Colonic mucosa (tissue), 4 donors: ENCODE measurements at regions not wholly inside any gene's neighbourhood (a gene's known extent, or its start where the extent isn't known, plus 50 kb on each side); places are given as distances from the start of the nearest gene placed in this dataset.

Experiments used
- DNase-seq: peaks from one replicate; pipeline ENCODE4 v3.0.0-alpha.2; 2020
- H3K27ac ChIP-seq: fragments of 200-600 bp; one replicate; pipeline ENCODE4 v1.8.0; 2021
- H3K27me3 ChIP-seq: fragments of 200-600 bp; one replicate; pipeline ENCODE4 v1.8.0; 2021
- H3K36me3 ChIP-seq: fragments of 200-600 bp; one replicate; pipeline ENCODE4 v1.8.0; 2021
- H3K4me1 ChIP-seq: fragments of 200-600 bp; one replicate; pipeline ENCODE4 v1.8.0; 2021; ENCODE audit warnings: mild to moderate bottlenecking
- H3K4me3 ChIP-seq: fragments of 200-600 bp; one replicate; pipeline ENCODE4 v1.8.0; 2021
- H3K9ac ChIP-seq, 2 donors: one replicate each; pipeline ENCODE4 v1.7.0; 2013; ENCODE audit warnings: control low read depth in 2 of 2, low read depth in 2 of 2, low read length in 2 of 2
- H3K9me3 ChIP-seq: fragments of 200-600 bp; one replicate; pipeline ENCODE4 v1.8.0; 2021
- CTCF ChIP-seq: fragments of 200-600 bp; IDR thresholded peaks from one replicate; pipeline ENCODE4 v1.8.0; 2022; ENCODE audit warnings: antibody characterized with exemption, mild to moderate bottlenecking
- intact Hi-C: fragments of 100-400 bp; cut with DNase I; formaldehyde crosslinking; loops from one replicate; pipeline ENCODE4 v1.14.1; 2022
- donor health status: healthy.
- donor health status: DM: no; HTN: no; CAD: no.
- donor health status: DM: no; HTN: no; CAD: no.

- H3K36me3 ChIP-seq: no peaks in the 10 kb centered on the region
- DNase-seq: no peak
- no peak overlapping the region for H3K27ac ChIP-seq
- no peak overlapping the region for H3K4me3 ChIP-seq
- no peaks in the 10 kb centered on the region for H3K27me3 ChIP-seq
- intact Hi-C loops: no loop called here
- TF ChIP-seq CTCF: no peak
- no peaks in the 10 kb centered on the region for H3K4me1 ChIP-seq
- H3K9me3 ChIP-seq: no peaks in the 10 kb centered on the region
- no peak overlapping the region for H3K9ac ChIP-seq
Measured at GRCh38 chrX:39507617-39508299, 590.0 kb downstream of the BCOR start.

- DNase-seq: no peak
- Histone ChIP-seq H3K4me3 (no peak overlapping the region), H3K36me3 (no peaks in the 10 kb centered on the region), H3K4me1 (no peaks in the 10 kb centered on the region), H3K9me3 (no peaks in the 10 kb centered on the region), H3K27ac (no peak overlapping the region), H3K9ac (no peak overlapping the region), H3K27me3 (no peaks in the 10 kb centered on the region)
- TF ChIP-seq CTCF: no peak
- intact Hi-C loops: no loop called here
Measured at GRCh38 chrX:39508300-39508692, 589.5 kb downstream of the BCOR start.

GRCh38 chrX:39509157-39509556 lies 588.6 kb downstream of the BCOR start:
- Histone ChIP-seq H3K27ac (no peak overlapping the region), H3K36me3 (no peaks in the 10 kb centered on the region), H3K27me3 (no peaks in the 10 kb centered on the region), H3K9me3 (no peaks in the 10 kb centered on the region), H3K4me1 (no peaks in the 10 kb centered on the region), H3K4me3 (no peak overlapping the region), H3K9ac (no peak overlapping the region)
- intact Hi-C loops: no loop called here
- no peak for DNase-seq
- no peak for TF ChIP-seq CTCF

- Histone ChIP-seq H3K36me3 (no peaks in the 10 kb centered on the region), H3K4me3 (no peak overlapping the region), H3K27ac (no peak overlapping the region), H3K27me3 (no peaks in the 10 kb centered on the region), H3K4me1 (no peaks in the 10 kb centered on the region), H3K9ac (no peak overlapping the region), H3K9me3 (no peaks in the 10 kb centered on the region)
- intact Hi-C loops: no loop called here
- TF ChIP-seq CTCF: no peak
- no peak for DNase-seq
Measured at GRCh38 chrX:39513836-39514235, 583.9 kb downstream of the BCOR start.

GRCh38 chrX:39514801-39515200 lies 583.0 kb downstream of the BCOR start:
- H3K27ac ChIP-seq: no peak overlapping the region
- no peaks in the 10 kb centered on the region for H3K36me3 ChIP-seq
- TF ChIP-seq CTCF: no peak
- peaks cover 1% of the 10 kb centered on the region for H3K27me3 ChIP-seq
- no peak overlapping the region for H3K4me3 ChIP-seq
- H3K9ac ChIP-seq: no peak overlapping the region
- H3K9me3 ChIP-seq: no peaks in the 10 kb centered on the region
- H3K4me1 ChIP-seq: no peaks in the 10 kb centered on the region
- intact Hi-C loops: no loop called here
- no peak for DNase-seq
